GM18867 (cell line): ENCODE measurements at regions not wholly inside any gene's neighbourhood (a gene's known extent, or its start where the extent isn't known, plus 50 kb on each side); places are given as distances from the start of the nearest gene placed in this dataset.
"Not testable (repeated sequence)": the region's sequence is repeated elsewhere in the genome, so short reads cannot be mapped to it uniquely, and the experiment has no call there.

ENCODE experiments used
- ATAC-seq: cut with Tn5 transposase; IDR thresholded peaks from one replicate; pipeline ENCODE4 v1.9.1; 2021; ENCODE audit warnings: mild to moderate bottlenecking, moderate library complexity; ENCODE audit not compliant: unreplicated experiment

- ATAC-seq, result no peak
These were observed 580.1 kb downstream of the CCSER2 start for GRCh38 chr10:84908491-84908890.

DNA sequence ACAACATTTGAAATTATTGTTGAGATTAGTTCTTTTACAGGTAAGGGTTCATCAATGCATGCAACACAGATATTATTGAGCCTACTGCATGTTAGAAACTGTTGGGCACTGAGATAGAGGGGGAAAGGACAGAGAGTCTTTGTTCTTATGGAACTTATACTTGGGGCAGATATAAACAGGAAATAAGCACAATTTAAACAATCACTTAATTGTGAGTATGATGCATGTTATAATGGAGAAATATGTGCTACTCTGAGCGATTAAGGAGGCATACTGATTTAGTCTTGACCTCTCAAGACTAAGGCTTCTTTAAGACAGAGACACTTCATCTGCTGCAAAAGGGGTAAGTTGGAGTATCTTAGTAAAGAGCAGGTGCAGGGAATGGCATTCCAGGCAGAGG, 593.3 kb downstream of the CCSER2 start:
- no peak for ATAC-seq

- ATAC-seq, result no peak
These were observed 595.7 kb downstream of the CCSER2 start for GRCh38 chr10:84924131-84924530.

DNA sequence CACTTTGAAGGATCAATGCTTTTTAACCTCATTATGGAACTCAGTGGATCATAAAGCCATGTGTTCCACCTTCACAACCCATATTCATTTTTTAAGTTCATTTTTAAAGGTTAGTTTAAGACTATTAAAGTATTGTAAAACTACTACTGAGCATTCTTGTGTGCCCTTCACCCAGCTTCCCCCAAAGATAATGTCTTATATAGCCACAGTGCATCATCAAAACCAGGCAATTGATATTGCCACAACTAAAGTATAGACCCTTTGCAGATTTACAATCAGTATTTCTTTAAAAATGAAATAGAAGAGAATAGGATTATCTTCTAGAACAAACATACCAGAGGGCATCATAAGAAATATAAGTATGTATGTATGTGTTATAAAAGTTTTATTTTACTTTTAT, 597.1 kb downstream of the CCSER2 start:
- ATAC-seq, result no peak

DNA sequence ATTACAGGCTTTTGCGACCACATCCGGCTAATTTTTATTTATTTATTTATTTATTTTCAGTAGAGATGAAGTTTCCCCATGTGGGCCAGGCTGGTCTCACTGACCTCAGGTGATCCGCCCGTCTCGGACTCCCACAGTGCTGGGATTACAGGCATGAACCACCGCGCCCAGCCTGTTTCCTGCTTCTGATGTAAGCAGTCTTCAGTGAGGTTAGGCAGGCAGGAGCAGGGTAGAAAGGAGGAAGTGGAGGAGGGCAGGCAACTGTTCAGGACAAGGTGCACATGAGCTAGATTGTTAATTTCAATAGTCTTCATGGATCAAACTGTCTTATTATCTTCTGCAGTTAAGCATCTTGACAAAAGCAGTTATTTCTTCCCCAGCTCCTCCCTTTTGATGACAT, 605.0 kb downstream of the CCSER2 start:
- ATAC-seq, result no peak

DNA sequence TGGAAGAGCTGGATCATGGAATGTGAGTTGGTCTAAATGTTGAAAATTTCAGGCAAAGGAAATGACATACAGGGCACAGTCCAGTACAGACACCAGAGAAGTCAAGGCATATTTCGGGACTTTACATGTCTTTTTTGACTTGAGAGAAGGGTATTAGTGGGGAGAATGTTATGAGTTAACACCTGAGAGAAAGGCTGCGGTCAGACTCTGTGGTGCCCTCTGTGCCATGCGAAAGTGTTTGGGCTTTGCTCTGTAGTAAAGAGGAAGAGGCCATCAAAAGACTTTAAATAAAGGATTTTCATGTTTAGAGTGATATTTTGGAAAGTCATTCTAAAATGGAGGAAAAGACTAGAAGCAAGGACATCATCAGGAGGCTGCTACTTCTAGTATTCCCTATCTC, 607.4 kb downstream of the CCSER2 start:
- ATAC-seq, result peak; percentile 55

DNA sequence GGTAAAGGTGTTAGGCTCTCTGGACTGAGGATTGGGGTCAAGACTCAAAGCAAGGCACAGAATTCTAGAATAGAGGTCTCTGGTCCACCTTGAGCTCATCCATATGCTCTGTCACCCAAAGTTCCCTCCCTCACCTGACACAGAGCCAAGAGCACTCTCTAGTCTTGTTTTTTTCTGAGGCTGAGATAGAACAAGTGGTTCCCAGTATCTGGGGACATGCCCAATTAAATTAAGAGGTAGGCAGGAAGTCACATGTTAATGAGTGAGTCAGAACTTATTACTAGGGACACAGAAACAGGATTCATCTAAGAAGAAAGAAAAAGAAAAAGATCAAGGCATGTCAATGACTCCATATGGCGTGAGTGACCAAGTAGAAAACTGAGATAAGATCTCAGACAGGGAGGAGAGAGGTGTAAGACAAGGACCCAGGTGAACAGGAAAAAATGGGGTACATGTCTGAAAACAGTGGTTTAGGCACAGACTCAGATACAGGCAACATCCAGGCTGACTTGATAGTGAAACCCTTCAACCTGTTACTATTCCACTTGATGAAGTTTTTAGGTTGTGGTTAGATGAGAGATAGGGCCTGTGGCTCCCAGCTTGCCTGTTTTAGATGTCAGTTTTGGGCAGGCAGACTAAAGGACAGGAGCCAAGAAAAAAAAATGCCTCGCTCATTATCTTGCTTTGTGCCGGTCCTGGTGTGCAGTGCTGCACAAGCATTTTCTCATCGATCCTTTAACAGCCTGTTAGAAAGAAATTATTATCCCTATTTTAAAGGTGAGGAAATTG, 609.9 kb downstream of the CCSER2 start:
- peak; percentile 36 for ATAC-seq

- no peak for ATAC-seq
These were observed 615.2 kb downstream of the CCSER2 start for GRCh38 chr10:84943541-84943940.

GRCh38 chr10:84944187-84944586, 615.8 kb downstream of the CCSER2 start:
- ATAC-seq, result no peak

- ATAC-seq, result no peak
These were observed 617.4 kb downstream of the CCSER2 start for GRCh38 chr10:84945791-84946190.

- no peak for ATAC-seq
These were observed 618.5 kb downstream of the CCSER2 start for GRCh38 chr10:84946904-84947303.

DNA sequence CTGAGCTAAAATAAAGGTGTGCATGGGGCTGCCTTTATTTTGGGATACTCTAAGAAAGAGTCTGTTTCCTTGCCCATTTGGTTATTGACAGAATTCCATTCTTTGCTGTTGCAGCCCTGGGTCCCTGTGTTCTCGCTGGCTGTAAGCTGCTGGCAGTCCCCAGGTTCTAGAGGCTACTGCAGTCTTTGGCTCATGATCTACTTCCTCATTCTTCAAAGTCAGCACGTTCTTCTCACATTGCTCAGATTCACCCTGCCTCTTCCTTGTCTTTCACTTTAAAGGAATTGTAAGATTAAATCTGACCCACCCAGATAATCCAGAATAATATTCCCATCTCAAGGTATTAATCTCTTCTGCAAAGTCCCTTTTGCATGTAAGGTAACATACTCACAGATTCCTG, 620.3 kb downstream of the CCSER2 start:
- no peak for ATAC-seq

DNA sequence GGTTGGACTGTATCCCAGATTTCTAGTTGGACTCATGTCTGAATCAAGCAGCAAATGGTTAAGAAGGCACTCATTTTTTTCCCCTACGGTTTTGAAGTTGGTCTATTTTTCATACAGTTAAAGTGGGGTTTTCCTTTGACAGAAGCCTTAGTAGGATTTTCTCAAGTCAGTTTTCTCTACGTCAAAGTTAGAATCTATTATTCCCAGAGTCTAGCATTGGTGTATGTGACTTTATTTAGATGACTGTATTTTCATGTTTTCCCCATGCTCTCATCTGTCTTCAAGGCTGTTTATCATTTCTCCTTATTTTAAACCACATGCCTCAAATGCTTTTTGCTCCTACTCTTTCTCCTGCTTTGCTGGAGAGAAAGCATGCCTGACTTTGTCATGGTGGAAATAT, 623.2 kb downstream of the CCSER2 start:
- no peak for ATAC-seq

- ATAC-seq, result no peak
These were observed 629.0 kb downstream of the CCSER2 start for GRCh38 chr10:84957427-84957826.

DNA sequence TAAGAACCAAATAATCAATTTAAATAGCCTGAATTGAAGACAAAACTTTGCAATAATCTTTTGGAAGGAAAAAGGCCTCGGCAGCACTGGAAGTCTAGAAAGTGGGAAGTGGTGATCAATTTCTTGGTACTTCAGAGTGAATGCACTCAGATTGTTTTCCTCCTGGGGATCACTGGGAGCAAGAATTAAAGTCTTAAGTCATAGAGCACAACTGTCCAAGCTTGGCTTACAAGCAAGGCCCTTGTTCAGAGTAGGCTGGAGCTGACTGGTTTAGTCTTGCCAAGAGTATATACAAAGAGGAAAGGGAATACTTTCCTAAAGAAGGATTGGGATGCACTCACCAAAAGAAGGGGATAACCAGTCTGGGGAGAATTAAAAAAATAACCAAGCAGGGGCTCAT, 637.1 kb downstream of the CCSER2 start:
- no peak for ATAC-seq

- no peak for ATAC-seq
These were observed 638.5 kb downstream of the CCSER2 start for GRCh38 chr10:84966708-84967441.

DNA sequence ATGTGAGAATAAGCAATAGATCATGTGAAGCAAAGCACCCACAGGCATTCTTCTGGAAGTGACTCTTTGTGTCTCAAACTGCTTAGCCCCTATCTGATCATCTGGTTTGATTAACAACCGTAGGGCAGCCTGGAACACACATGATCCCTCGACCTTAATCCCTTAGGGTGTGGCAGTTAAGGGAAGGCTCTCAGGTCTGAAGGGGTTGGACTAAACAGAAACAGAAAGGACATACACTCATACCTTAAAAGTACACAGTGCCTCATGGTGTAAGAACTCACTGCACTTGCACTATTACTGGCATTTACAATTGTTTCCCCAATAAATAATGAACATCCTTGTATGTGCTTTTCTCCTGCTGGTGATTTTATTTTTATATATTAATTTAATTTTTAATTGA, 640.9 kb downstream of the CCSER2 start:
- not testable (repeated sequence) for ATAC-seq

DNA sequence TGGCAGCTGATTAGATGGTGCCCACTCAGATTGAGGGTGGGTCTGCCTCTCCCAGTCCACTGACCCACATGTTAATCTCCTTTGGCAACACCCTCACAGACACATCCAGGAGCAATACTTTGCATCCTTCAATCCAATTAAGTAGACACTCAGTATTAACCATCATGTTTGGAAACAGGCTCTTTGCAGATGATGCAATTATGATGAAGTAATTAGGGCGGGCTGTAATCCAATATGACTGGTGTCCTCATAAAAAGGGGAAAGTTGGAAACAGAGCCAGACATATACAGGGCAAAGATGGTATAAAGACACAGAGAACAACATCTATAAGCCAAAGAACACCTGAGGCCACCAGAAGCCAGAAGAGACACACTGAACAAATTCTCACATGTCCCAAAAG, 658.6 kb downstream of the CCSER2 start:
- ATAC-seq, result no peak

- no peak for ATAC-seq
These were observed 659.6 kb downstream of the CCSER2 start for GRCh38 chr10:84988011-84988410.

DNA sequence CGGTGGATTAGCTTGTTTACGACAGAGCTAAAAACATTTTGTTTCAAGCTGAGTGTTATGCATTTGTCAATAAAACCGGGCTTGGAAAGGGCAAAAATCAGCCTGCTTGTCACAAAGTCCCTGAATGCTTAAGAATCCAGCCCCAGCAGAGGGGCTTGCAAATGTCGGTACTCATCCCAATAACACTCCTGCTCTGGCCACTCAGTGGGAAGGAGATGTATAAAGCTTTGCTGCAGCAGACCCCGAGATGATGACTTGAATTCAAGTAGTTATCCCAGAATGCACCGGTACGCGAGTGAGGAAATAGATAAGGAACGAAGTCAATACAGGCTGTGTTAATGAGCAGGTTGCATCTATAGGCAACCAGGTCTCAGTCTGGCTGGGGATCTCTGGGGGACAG, 662.3 kb downstream of the CCSER2 start:
- no peak for ATAC-seq

DNA sequence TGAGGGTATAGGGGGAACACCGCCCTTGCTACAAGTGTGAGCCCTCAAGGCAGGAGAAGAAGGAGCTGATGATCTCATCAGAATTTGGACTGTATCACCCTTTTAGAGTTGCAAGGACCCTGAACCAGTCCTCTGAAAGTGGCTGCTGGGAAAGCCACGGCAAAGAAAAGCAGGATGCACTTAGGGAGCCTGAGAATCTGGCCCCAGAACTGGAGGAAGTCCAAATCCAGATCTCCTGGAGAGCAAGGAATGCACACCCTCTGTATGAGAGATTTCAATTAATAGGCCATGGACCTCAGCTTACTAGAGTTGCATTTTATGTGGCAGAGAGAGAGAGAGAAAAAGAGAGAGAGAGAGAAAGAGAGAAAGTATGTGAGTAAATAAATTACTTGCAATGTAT, 662.9 kb downstream of the CCSER2 start:
- no peak for ATAC-seq

DNA sequence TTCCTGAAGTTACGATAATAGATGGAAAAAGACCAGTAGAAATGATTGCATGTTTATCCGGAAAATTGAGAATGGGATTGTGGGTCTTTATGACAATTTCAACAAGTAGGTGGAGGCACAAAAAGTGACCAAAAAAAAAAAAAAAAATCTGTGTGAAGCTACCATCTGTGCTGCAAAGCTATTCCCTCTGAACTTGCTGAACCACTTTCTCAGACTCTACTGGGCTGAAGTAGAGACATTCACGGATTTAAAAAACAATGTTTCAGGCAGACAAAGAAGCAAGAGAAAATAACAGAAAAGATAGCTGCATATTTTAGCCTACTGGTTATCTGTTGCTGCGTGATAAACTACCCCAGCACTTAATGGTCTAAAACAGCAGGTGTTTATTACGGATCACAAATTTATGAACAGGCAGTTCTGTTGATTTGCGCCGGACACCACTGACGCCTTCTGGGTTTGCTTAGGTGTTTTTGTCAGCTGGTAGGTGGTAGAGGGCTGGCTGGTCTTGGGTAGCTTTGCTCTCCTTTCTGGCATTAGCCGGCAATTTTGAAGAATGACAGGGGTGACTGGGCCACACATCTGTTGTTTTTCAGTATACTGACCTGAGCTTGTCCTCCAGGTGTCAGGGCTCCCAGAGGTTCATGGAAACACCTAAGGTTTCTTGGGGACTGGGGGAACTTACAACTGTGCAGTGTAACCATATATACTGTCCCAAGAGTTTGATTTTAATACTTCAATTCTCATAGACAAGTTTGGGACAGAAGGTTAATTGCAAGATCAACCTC, 665.1 kb downstream of the CCSER2 start:
- no peak for ATAC-seq
